Memory B cell (primary cell): ENCODE measurements at regions not wholly inside any gene's neighbourhood (a gene's known extent, or its start where the extent isn't known, plus 50 kb on each side); places are given as distances from the start of the nearest gene placed in this dataset.

ENCODE experiments used
- ATAC-seq: fragments of 150-1000 bp; cut with Tn5 transposase; 2 replicates; pipeline ENCODE4 v1.10.0; 2021; ENCODE audit warnings: low read depth, mild to moderate bottlenecking, moderate library complexity
- DNase-seq, 2 donors: peaks; one replicate each; pipeline ENCODE4 v3.0.0; 2022; ENCODE audit warnings: low spot score in 2 of 2
- H3K27ac Mint-ChIP-seq: one replicate; pipeline ENCODE4 v1.8.0; 2022; ENCODE audit warnings: mild to moderate bottlenecking, moderate library complexity, mixed read lengths
- H3K27me3 Mint-ChIP-seq: one replicate; pipeline ENCODE4 v1.8.0; 2022; ENCODE audit warnings: mixed read lengths
- H3K36me3 Mint-ChIP-seq: one replicate; pipeline ENCODE4 v1.8.0; 2022; ENCODE audit warnings: mild to moderate bottlenecking, mixed read lengths
- H3K4me1 Mint-ChIP-seq: one replicate; pipeline ENCODE4 v1.8.0; 2022; ENCODE audit warnings: mixed read lengths
- H3K4me3 Mint-ChIP-seq: one replicate; pipeline ENCODE4 v1.8.0; 2022; ENCODE audit warnings: mild to moderate bottlenecking, moderate library complexity, mixed read lengths
- H3K9me3 Mint-ChIP-seq: one replicate; pipeline ENCODE4 v1.8.0; 2022; ENCODE audit warnings: mixed read lengths

DNA sequence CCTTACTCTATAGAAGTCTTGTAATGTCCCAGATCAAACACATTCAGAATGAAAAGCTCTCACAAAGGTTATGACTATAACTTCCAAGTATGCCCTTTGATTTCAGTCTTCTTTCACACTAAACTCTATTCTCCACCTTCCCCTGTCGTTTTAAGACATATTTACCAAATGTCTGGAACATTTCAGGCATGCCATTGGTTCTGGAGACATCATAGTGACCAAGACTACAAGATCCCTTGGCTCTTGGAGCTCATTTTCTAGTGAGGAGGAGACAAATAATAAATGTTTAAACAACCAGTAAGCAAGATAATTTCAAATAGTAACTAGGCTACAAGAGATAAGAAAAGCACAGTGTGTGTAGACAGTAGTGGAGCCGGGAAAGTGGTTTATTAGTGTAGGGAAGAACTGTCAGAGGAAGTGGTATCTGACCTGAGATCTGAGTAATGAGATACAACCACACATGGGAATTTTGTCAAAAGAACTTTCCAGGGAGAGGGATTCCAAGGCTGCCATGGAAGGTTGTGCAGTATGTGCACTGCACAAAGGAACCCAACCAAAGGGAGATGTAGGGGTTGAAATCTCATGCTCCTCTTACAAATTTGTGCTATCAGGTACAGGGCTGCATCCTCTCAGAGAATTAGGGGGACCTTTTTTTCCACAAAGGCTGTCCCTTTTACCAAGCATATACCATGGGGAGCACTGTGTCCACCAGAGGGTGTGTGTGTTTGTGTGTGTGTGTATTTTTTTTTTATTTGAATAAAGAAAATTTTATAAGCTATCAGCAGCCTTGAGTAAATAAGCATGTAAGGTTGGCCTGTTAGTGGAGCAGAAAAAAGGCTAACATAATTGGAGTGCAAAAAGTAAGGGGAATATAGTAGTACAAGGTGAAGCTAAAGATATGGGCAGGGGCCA is 1279.1 kb upstream of the WWC1 start:
- no peaks in the 10 kb centered on the region for H3K36me3 Mint-ChIP-seq
- DNase-seq (no peak), ATAC-seq (no peak)
- no peak overlapping the region for H3K4me3 Mint-ChIP-seq
- no peak overlapping the region for H3K27ac Mint-ChIP-seq
- no peaks in the 10 kb centered on the region for H3K4me1 Mint-ChIP-seq
- no peaks in the 10 kb centered on the region for H3K27me3 Mint-ChIP-seq
- H3K9me3 Mint-ChIP-seq, result peaks cover 8% of the 10 kb centered on the region

DNA sequence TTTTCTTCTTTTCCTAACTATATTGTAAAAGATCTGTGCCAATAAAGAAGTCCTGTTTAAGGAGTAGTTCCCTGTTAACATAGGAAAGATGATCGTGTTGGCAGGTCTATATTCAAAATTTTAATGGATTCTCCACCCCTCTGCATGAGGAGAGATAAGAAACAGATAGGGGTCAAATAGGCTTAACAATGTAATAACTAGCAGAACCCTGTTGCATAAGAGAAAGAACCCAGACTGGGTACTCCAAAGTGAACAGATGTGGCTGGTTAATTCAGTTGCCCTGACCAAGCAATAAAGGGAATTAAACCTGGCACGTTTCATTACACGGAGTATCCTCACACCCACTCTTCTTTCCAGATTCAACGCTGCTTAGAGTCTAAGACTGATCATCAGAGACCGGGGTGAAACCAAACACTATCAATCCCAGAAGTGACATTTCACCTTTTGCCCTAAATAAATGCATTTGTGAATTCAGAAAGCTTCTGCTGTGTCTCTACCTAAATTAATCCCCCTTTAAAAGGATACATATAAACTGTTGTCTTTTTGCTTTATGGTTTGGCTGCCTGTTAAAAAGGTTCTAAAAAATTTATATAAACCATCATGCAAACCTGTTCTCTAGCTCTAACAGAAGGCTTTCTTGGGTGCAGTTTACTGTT is 1276.9 kb upstream of the WWC1 start:
- no peak for DNase-seq
- H3K27ac Mint-ChIP-seq, result no peak overlapping the region
- H3K9me3 Mint-ChIP-seq, result peaks cover 8% of the 10 kb centered on the region
- no peaks in the 10 kb centered on the region for H3K36me3 Mint-ChIP-seq
- no peaks in the 10 kb centered on the region for H3K27me3 Mint-ChIP-seq
- no peaks in the 10 kb centered on the region for H3K4me1 Mint-ChIP-seq
- ATAC-seq, result no peak
- no peak overlapping the region for H3K4me3 Mint-ChIP-seq

DNA sequence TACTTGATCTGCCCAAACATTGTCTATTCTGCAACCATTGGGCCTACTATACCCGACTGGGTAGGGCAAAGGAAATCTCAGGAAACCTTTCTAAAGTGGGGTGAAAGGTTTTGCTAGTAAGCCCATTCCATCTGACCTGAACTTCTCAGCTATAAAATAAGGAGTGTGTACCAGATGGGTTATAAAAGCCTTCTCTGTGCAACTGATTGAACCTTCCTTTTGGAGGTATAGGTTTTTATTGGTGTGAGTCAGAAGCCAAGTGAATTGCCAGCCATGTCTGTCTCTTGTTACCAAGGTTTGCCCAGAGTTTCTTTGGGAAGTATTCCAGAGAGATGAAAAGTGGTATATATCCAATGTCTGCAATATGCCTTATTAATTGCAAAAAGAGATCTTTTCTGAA is 1271.0 kb upstream of the WWC1 start:
- Mint-ChIP-seq H3K36me3 (no peaks in the 10 kb centered on the region), H3K27ac (no peak overlapping the region), H3K27me3 (no peaks in the 10 kb centered on the region), H3K4me1 (no peaks in the 10 kb centered on the region), H3K9me3 (peaks cover 3% of the 10 kb centered on the region), H3K4me3 (no peak overlapping the region)
- ATAC-seq (no peak), DNase-seq (no peak)

- Mint-ChIP-seq H3K4me3 (no peak overlapping the region), H3K36me3 (no peaks in the 10 kb centered on the region), H3K9me3 (peaks cover 2% of the 10 kb centered on the region), H3K4me1 (no peaks in the 10 kb centered on the region), H3K27me3 (no peaks in the 10 kb centered on the region), H3K27ac (no peak overlapping the region)
- ATAC-seq, result no peak
- no peak for DNase-seq
These were observed 1262.0 kb upstream of the WWC1 start for GRCh38 chr5:167029488-167029887.

GRCh38 chr5:167030500-167031120 is 1260.8 kb upstream of the WWC1 start:
- Mint-ChIP-seq H3K27me3 (no peaks in the 10 kb centered on the region), H3K9me3 (peaks cover 2% of the 10 kb centered on the region), H3K27ac (no peak overlapping the region), H3K36me3 (no peaks in the 10 kb centered on the region), H3K4me1 (no peaks in the 10 kb centered on the region), H3K4me3 (no peak overlapping the region)
- ATAC-seq (no peak), DNase-seq (no peak)

- no peaks in the 10 kb centered on the region for H3K27me3 Mint-ChIP-seq
- H3K4me3 Mint-ChIP-seq, result no peak overlapping the region
- no peaks in the 10 kb centered on the region for H3K36me3 Mint-ChIP-seq
- DNase-seq (no peak), ATAC-seq (no peak)
- no peaks in the 10 kb centered on the region for H3K9me3 Mint-ChIP-seq
- no peaks in the 10 kb centered on the region for H3K4me1 Mint-ChIP-seq
- H3K27ac Mint-ChIP-seq, result no peak overlapping the region
These were observed 1254.9 kb upstream of the WWC1 start for GRCh38 chr5:167036585-167036984.

DNA sequence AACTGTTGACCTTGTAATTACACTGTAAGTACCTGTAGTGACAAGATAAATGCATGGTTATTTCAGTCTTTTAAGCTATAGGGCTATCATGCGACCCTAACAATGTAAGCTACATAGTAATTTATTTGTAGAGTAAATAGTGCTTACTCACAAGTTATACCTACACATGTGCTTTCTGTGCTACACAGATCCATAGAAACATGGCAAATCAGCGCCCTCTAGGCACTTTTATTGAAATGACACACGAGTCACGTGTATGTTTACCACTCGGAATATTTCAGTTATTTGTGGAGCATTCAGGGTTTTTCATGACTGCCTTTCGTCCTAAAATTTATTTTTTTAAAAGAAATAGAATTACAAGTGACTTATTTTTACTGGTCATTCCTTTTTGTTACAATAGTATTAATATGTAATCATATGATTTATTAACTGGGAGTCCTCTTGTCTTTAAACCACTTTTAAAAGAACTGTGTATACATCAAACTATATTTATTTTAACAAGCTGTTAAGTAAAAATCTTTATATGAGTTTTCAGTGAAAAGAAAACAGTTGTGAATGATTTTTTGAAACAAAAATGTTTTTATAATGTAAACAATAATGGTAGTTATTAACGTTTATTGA is 1242.3 kb upstream of the WWC1 start:
- no peaks in the 10 kb centered on the region for H3K27me3 Mint-ChIP-seq
- H3K9me3 Mint-ChIP-seq, result peaks cover 4% of the 10 kb centered on the region
- no peak overlapping the region for H3K27ac Mint-ChIP-seq
- H3K4me3 Mint-ChIP-seq, result no peak overlapping the region
- H3K4me1 Mint-ChIP-seq, result no peaks in the 10 kb centered on the region
- ATAC-seq, result no peak
- no peaks in the 10 kb centered on the region for H3K36me3 Mint-ChIP-seq
- no peak for DNase-seq

- no peaks in the 10 kb centered on the region for H3K27me3 Mint-ChIP-seq
- DNase-seq, result no peak
- no peak for ATAC-seq
- H3K4me3 Mint-ChIP-seq, result no peak overlapping the region
- no peaks in the 10 kb centered on the region for H3K36me3 Mint-ChIP-seq
- H3K27ac Mint-ChIP-seq, result no peak overlapping the region
- H3K4me1 Mint-ChIP-seq, result no peaks in the 10 kb centered on the region
- H3K9me3 Mint-ChIP-seq, result peaks cover 4% of the 10 kb centered on the region
These were observed 1241.5 kb upstream of the WWC1 start for GRCh38 chr5:167049771-167050567.

GRCh38 chr5:167050568-167051401 is 1240.7 kb upstream of the WWC1 start:
- H3K4me1 Mint-ChIP-seq, result no peaks in the 10 kb centered on the region
- no peak overlapping the region for H3K27ac Mint-ChIP-seq
- no peaks in the 10 kb centered on the region for H3K27me3 Mint-ChIP-seq
- ATAC-seq (no peak), DNase-seq (no peak)
- H3K9me3 Mint-ChIP-seq, result peaks cover 6% of the 10 kb centered on the region
- H3K36me3 Mint-ChIP-seq, result no peaks in the 10 kb centered on the region
- H3K4me3 Mint-ChIP-seq, result no peak overlapping the region

DNA sequence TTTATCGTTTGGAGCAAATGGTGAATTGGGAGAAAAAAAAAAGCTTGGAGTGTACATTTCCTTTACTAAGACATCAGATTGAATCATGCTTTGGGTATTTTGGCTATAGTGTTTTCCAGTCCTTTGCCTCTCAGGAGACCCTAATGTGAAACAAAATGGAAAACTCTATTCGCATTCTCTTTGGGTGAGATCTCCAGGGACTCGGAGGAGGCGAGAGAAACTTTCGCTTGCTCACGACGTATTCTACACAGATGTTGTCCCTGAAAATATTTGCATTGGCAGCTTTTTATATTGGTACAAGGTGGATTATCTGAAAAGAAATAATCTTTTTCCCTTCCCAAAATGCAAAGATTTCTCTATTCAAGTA is 1240.1 kb upstream of the WWC1 start:
- peaks cover 6% of the 10 kb centered on the region for H3K9me3 Mint-ChIP-seq
- H3K27me3 Mint-ChIP-seq, result no peaks in the 10 kb centered on the region

GRCh38 chr5:167052791-167053190 is 1238.7 kb upstream of the WWC1 start:
- no peak for ATAC-seq
- Mint-ChIP-seq H3K4me3 (no peak overlapping the region), H3K27me3 (no peaks in the 10 kb centered on the region), H3K36me3 (no peaks in the 10 kb centered on the region), H3K4me1 (no peaks in the 10 kb centered on the region), H3K9me3 (peaks cover 6% of the 10 kb centered on the region), H3K27ac (no peak overlapping the region)
- DNase-seq, result no peak

More for the DNA sequence above, 1240.1 kb upstream of the WWC1 start:
- Mint-ChIP-seq H3K27ac (no peak overlapping the region), H3K4me3 (no peak overlapping the region), H3K4me1 (no peaks in the 10 kb centered on the region), H3K36me3 (no peaks in the 10 kb centered on the region)
- ATAC-seq (no peak), DNase-seq (no peak)

GRCh38 chr5:167057665-167058064 is 1233.8 kb upstream of the WWC1 start:
- ATAC-seq, result no peak
- no peak for DNase-seq
- Mint-ChIP-seq H3K4me3 (no peak overlapping the region), H3K27ac (no peak overlapping the region), H3K9me3 (peaks cover 4% of the 10 kb centered on the region), H3K36me3 (no peaks in the 10 kb centered on the region), H3K4me1 (no peaks in the 10 kb centered on the region), H3K27me3 (no peaks in the 10 kb centered on the region)

DNA sequence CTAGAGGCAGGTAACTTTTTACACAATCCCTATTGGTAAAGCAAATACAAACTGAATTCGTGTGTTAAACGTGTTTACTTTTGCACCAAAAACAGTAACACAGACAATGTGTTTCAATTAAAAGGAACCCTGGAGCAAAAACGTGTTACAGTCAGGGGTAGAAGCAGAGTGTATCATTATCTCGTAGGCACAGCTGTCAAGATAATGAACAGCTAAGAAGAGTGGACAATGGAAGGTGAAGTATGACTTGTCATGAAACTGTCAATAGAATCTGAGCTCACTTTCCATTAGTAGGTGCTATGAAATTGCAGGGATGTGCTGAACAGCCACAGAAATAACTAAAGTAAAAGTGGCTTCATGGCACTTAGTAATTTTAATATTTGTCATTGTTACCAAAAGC is 1229.8 kb upstream of the WWC1 start:
- no peaks in the 10 kb centered on the region for H3K27me3 Mint-ChIP-seq
- H3K36me3 Mint-ChIP-seq, result no peaks in the 10 kb centered on the region
- H3K4me1 Mint-ChIP-seq, result no peaks in the 10 kb centered on the region
- ATAC-seq, result no peak
- H3K27ac Mint-ChIP-seq, result no peak overlapping the region
- DNase-seq, result no peak
- no peak overlapping the region for H3K4me3 Mint-ChIP-seq
- H3K9me3 Mint-ChIP-seq, result peaks cover 1% of the 10 kb centered on the region
